GM21619 (cell line): ENCODE measurements at regions not wholly inside any gene's neighbourhood (a gene's known extent, or its start where the extent isn't known, plus 50 kb on each side); places are given as distances from the start of the nearest gene placed in this dataset.

Source experiments
- ATAC-seq: cut with Tn5 transposase; IDR thresholded peaks from one replicate; pipeline ENCODE4 v1.9.1; 2021; ENCODE audit not compliant: unreplicated experiment

DNA sequence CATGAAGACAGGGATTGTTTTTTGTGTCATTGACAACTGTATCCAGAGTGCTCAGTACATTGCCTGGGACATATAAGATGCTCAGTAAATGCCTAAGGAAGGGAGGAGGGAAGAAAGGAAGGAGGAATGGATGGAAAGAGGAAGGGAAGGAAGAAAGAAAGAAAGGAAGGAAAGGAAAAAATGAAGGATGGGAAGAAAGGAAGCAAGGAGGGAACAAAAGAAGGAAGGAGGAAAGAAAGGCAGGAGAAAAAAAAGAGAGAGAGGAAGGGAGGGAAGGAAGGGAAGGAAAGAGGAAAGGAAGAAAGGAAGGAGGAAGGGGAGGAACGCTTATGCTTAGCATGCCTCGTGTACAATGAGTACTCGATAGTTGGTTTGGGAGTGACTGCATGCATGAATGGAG lies 514.7 kb downstream of the RPS24 start:
- ATAC-seq: no peak

DNA sequence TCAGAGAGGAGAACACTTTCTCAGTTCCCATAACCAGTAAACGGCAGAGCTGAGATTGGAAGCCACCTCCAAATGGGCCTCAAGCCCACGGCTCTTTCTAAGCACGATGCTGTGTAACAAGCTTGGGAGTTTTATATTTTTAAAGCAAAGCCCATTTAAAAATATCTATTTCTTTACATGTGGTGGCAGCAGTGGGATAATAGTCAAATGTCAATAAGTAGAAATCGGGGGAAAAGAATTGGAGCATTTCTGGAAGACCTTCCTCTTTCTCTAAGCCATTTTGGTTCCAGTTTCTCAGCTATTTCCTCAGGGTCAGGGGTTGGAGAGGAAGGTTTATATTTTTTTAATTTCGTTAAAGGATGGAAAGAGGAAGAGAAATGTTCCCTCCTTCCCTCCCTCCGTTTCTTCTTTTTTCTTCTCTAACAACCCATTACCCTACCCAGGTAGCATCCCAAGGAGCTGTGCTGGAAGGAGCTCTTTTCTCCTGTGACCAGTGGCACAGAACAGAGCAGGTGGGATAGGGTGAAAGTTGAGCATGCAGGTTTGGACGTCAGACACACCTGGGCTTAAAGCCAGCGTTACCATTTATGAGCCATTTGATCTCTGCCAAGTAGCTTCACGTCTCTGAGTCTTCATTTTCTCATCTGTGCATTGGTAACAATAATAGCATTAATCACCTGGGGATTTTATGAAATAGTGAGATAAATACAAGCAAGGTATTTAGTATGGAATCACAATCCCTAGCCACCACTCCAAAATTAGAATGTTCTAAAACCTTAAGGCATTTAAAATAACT lies 515.7 kb downstream of the RPS24 start:
- no peak for ATAC-seq

DNA sequence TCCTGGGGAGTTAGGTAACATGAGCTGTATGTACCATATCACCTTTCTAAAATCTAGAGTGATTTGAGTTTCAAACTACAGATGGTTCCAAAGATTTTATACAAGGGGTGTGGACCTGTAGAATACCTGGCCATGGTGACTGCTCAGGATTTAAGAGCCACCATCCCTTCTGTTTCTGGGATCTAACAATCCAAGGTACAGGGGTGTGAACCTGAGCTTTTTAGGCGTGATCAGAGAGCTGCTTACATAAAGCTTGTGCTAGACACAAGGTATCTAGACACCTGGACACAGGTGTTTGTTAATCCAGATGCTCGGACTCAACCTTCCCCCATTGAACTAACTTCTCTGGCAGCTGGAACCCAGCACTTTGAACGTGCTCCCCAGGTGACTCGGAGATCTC lies 516.4 kb downstream of the RPS24 start:
- no peak for ATAC-seq

DNA sequence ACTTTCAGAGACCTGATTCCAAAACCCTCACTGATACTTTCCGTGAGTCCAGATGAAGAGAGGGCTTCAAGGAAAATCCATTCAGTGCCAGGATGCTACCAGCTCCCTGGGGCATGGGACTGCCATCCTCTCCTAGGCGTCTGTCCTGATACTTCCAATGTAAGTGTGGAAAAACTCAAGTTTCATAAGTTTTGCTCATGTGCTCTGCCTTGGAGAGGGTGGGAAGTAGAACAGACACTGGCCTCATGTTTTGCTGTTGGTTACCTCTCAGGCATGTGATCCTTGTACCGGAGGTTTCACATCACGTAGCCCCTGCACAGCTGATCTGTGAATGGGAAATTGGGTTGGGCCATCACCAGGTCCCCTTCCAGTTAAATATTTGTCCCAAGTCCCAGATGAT lies 517.1 kb downstream of the RPS24 start:
- ATAC-seq: no peak

DNA sequence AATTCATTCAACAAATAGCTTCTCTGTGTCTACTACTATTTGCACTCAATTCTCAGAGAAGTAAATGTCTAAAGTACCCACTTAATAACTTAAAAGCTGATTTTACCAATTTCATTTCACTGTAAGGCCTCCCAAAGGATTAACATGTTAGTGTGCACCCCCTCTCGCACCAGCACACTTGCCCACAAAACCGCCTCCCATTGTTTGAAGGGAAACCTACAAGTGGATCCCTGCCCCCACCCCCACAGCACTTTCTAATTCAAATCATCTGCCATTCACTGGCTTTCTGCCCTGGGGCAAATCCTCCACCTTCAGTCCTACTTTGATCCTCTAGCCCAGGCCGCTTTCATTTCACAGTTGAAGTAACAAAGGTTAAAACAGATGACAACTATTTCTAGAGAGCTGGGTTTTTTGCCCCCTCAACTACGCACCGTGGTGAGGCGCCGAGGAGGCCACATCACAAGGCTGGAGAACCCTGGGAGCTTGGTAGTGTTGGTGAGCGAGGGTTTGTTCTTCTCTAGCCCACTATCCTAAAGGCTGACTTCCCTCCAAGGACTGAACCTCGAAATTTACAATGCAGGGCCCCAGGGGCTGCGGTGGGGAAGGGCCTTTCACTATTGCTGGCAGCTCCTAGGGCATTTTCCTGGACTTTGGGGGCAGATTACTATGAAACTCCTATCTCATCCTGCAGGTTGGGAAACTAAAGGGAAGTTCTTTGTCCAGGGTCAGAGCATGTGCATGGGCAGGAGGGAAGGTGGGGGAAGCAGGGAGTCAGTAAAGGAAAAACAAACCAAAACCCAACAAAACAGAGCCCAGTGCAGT lies 517.4 kb upstream of the ZMIZ1 start:
- no peak for ATAC-seq

DNA sequence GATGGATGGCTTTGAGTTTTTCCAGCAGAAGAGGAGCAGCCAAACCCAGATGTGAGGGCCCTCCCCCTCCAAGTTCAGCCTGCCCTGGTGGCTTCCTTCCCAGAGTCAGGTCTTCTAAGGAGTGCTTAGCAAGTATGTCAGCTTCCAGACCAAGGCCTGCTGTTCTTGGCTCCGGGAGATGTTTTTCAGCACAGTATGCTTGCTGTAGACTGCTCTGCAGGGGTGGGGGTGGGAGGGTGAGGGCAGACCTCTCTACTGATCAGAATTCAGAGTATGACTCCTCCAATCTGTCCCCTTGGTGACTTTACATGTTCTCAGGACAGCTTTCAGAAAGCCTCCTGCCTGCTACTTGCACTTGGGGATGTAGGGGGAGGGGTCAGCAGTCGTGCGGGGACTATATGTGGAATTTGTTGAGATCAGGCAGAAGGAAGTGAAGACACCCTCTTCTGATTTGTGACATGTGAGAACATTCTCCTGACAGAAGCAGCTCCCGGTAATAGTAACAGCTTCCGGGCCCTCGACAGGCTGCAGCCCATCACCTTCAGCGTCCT lies 516.4 kb upstream of the ZMIZ1 start:
- ATAC-seq: no peak

DNA sequence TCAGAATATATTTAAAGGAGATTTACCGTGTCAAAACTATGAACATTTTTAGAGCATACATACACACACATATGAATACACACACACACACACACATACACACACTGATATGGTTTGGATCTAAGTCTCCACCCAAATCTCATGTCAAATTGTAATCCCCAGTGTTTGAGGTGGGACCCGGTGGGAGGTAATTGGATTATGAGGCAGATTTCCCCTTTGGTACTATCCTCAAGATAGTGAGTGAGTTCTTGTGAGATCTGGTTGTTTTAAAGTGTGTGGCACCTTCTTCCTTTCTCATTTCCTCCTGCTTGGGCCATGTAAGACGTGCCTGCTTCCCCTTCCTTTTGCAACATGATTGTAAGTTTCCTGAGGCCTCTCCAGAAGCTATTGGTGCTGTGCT lies 515.0 kb upstream of the ZMIZ1 start:
- ATAC-seq: no peak

DNA sequence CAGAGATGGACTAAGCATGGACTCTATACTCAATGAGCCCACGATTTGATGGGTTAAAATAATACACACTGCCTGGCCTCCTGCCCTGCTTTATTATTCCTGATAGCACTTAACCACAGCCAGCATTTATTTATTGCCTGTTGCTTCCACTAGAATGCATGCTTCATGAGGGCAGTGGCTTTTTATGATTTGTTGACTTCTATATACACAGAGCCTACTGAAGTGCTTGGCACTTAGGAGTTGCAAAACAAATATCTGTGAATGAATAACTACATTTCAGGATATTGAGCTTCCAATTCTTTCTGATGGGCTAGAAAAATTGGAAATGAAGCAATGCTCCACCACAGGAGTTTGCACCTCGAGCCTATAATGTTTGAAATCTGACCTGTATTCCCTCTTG lies 513.6 kb upstream of the ZMIZ1 start:
- no peak for ATAC-seq

DNA sequence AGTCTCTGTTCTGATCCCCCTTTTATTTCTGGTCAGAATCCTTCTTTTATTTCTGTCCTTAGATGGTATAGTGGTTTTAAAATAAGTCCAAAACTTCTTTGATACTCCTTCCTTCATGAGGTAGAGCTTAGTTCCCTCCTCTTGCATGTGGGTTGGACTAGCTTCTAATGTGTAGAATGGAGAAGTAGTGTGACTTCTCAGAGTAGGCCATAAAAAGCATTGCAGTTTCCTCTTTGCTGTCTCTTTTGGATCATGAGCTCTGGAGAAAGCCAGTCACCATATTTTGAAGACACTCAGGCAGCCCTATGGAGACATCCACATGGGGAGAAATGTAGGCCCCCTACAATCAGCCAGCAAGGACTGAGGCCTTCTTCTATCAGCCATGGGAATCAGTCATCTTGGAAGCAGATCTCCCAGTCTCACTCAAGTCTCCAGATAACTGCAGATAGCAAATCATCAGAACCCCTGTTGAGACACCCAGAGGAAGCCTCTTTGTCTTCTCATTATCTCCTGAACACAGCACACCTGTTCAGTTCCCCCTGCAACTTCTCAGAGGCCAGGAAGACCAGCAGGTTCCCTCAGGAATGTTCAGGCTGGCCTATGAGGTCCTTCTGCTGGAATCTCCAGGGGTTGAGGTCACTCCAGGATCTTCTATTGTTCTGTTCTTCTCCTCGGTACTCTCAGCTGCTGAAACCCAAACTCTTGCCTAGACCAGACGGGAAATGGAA lies 511.9 kb upstream of the ZMIZ1 start:
- ATAC-seq: no peak

DNA sequence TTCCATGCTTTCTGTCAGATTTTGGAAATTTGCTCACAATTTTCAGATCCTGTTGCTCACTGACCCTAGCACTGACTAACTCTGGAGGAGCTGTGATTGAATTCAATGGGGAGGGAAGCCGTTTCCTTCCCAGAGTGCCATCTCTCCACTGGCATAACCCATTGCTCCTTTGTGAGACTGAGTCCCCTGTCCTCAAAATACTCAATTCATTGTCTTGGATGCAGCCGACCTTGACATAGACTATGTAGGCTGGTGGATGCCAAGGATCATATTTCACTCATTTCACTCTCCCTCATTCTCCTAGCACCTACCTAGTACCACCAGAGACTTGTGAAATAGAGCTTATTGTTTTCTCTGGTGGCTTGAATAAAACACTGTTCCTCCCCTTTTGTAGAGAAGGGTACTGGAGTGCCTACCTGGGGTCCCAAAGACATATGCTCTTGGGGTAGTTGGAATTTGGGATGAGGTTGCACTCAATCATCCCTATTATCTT lies 511.3 kb upstream of the ZMIZ1 start:
- ATAC-seq: no peak

DNA sequence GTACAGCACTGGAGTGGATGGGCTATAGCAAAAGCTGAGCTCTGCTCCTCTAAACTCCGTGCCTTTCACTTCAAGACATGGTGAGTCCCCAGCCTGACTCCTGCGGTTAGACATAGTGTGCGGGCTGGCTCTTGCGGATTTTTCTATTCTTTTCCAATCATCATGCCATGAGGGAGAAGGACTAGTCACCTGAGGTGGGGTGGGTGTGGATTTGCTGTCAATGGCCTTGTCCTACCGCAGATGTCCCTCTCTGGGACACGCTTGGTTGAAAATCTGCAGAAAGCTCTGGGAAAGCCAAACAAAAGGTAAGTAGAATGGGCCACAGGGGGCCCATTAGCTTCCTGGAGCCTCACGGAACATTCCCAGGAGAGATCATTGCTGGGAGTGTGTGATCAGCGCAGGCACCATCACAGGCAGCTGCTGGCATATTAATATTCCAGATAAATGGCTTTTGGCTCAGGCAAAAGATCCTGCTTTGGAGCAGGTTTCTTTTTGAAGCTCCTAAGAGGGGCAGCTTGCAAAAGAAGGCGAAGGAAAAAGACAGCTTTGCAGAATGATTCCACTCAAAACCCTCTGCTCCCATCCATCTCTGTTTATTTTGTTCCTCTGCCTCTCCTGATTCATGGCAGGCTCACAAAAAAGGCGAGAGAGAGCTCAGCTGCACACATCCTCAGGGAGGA lies 509.0 kb upstream of the ZMIZ1 start:
- ATAC-seq: no peak

DNA sequence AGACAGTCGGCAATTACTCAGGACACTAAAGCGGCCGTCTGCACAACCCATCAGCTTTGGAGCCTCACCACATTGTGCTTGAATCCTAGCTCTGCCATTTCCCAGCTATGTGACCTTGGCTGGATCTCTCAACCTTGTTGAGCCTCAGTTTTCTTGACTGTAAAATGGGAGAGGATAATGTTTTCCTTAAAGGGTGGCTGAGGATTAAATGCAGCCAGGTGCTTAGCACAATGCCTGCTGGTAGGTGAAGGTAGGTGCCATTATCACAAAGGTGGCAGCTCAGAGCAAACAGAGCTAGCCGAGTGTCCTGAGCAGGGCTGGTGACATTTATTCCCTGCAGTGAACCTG lies 508.5 kb upstream of the ZMIZ1 start:
- ATAC-seq: no peak

DNA sequence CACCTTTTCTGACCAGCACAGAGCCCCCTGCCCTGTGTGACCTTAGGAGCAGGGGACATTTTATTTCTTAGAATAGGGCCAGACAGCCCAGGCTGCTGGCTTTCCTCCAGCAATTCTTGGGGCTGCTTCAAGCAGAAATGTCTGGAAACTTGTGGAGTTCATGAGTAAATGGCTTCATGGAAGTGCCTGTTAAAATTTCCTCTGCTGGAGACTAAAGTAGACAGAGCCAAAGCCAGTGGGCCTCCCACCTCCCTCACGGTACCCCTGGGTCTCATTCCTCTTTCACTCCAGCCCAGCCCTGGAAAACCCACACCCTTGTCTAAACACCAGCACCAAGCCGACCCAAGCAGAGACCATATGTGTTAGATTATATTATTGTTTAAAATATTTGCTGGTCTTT lies 505.5 kb upstream of the ZMIZ1 start:
- ATAC-seq: no peak

DNA sequence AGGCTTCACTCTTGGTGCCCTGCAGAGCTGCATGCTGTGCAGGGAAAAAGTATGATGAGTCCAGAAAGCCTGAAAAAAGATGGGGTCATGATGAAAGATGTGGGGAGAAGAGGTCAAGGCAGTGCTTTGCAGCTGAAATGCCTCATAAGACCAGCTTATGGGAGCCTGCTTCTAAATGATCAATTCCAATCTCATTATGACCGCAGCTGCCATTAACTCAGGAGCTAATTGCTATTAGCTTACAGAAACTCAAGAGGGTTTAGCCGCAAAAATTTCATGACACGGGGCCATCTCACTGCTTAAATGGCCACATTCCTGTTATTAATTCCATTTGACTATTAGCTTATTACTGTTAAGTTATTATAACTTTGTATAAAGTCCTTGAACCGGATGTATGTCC lies 502.9 kb upstream of the ZMIZ1 start:
- ATAC-seq: no peak

DNA sequence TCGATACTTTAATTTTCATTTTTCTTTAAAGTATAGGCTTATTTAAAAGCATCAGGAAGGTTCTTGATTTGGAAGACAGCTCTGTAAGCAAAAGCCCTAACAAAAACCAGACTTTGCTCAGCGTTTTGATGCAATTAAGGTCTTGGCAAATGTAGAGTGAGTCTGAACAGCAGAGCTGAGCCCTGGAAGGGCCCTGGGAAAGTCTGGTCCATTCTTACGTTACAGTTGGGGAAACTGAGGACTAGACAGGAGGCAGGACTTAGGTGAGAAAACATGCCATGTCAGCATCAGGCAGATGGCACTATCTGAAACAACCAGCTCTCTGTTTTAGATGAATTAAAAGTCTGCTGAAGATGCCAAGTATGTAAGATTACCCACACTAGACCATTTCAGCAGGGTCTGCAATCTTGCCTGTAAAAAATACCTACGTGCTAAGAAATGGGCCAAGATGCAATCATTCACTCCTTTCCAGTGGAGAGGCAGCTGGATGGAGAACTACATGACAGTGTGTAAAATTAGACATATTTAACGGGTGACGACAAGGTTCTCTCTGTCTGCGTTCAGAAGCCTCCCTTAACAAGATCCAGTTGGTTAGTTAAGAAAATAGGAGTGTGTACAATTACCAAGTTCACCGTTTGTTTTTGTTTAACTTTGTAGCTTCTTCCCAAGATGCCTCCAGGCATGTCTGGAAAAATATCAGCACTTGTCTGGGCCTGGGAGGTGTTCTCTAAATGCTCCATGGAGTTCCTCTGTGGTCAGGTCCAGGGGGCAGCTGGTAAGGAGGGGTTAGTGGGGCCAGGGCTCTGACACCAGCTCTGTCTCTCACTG lies 502.3 kb upstream of the ZMIZ1 start:
- ATAC-seq: no peak

DNA sequence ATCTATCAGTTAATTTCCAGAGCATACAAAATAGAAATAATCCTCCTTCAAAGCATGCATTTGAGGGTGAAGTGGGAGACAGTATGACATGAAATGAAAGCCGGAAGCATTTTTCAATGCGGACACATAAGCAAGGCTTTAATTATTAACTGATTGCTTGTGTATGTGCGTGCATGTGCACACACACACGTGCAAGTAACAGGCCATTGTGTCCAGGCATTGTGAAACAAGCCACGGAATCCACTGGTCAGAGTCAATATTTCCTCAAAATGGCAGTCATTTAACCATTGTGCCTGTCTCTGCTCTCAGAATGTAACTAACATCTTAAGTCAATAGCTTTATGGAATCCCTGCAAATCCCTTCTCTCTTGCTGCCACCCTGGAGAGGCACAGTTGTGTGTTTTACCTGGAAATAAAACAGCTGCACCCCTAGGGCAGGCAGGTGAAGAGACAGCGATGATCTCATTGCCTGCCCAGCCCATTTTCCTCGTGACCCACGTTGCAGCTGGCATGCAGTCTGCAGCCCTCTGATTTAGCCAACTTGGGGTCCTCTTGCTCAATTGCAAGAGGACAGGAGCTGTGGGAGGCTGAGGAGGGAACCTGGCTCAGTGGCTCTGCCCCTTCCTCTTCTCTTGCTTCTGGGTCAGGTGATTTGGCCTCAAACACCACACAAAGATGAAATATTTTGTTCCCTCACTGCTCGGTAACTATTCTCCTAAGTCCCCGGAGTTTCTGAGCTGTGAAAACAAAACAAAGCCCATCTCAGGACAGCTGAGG lies 500.9 kb upstream of the ZMIZ1 start:
- ATAC-seq: no peak

DNA sequence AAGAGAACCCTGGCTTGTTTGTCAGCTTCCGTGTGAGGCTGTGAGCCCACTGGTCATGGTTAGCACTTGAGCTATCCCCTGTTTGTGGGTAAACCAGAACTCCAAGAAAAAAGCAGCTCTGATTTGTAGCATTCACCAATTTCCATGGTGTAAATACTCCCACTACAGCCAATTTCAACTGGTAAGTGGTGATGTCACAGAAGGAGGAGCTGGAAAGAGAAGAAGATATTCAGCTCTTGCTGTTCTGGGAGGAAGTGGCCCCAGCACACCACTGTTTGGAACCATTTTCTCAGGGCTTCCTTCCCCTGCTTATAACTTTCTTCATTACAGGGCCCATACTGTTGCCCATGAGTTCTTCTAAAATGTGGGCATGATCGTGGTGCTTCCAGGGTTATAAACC lies 500.1 kb upstream of the ZMIZ1 start:
- ATAC-seq: no peak

DNA sequence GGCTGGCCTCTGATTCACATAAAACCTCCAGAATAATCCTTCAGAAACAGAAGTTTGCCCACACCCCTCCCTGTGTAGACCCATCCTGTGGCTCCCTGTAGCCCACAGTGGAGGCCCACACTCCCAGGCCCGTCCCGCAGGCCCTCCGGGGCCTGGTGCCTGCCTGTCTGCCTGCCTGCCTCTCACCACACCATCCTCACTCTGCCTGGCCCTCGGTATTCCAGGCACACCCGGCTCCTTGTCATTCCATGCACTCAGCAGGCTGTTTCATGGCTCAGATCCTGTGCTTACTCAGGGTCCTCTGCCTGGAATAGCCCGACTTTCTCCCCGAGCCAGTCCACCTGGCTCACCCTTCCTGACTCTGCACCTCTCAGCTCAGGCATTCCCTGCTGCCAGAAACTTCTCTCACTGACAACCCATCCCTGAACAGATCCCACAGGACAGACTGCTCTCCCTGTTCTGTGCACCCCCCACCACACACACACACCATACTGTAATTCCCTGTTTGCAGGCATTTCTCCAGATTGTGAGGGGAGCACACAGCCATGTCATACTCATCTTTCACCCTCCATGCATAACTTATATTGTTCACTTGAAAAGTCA lies 498.0 kb upstream of the ZMIZ1 start:
- no peak for ATAC-seq

DNA sequence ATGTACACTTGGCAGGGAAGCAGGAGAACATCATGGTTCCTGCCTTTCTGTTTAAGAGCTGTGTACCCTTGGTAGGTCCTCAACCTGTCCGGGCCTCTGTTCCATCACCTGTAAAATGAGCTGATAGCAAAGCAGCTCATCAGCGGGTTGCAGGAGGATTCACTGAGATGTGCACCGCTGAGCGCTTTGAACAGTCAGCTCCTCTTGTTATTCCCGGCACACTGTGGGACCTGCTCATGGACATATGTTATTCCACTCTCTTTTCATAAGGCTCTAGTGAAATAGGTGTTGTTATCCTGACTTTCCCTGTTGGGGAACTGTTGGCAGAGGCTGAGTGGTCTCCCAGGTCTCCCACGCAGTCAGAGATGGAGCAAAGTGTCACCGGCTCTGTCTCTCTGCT lies 497.5 kb upstream of the ZMIZ1 start:
- no peak for ATAC-seq
